ENCODE measurements at regions not wholly inside any gene's neighbourhood (a gene's known extent, or its start where the extent isn't known, plus 50 kb on each side); places are given as distances from the start of the nearest gene placed in this dataset.

GRCh38 chr11:134905928-134906327 is 493.9 kb upstream of the B3GAT1 start:
- CTCF ChIA-PET = no interaction called here
- no peak for TF ChIP-seq FOXK2 (IDR thresholded peaks at IDR 0.05)
- POLR2A ChIA-PET = no interaction called here
- no peak for DNase-seq (ENCODE audit: extremely low spot score)

- ChIA-PET POLR2A (no interaction called here), CTCF (no interaction called here)
- no peak for TF ChIP-seq BHLHE40 (IDR thresholded peaks at IDR 0.05; ENCODE audit: borderline replicate concordance)
- TF ChIP-seq CTBP1 (IDR thresholded peaks at IDR 0.05; ENCODE audit: borderline replicate concordance) = no peak
- no peak for DNase-seq (ENCODE audit: extremely low spot score)
These were observed 493.5 kb upstream of the B3GAT1 start for GRCh38 chr11:134905517-134905916.

DNA sequence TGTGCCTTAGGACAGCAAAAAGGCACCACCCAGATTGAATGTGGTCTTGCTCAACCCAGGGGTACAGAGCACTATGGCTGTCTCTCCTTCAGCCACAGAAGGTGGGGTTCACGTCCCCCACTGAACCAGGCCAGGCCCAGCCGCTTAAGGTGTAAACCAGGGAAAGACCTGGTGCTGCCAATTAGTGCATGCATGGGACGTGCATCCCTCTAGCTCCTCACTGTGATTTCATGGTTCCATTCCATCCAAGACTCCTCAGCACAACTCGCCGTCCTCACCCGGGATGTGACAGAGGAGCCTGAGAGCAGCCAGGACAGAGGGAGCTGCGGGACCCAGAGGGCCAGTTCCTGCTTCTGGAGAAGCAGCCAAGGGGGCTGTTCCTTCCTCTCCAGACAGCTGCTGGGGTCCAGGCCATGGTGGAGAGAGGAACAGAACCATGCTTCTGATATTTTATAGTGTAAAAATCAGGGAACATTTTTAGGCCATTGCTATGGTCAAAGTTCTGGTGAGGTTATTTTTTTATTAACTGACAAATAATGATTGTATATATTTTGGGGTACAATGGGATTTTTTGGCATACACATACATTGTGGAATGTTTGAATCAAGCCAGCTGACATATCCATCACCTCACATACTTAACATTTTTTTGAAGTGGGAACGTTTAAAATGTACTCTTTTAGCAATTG is 492.2 kb upstream of the B3GAT1 start:
- ChIA-PET CTCF (no interaction called here), POLR2A (no interaction called here)
- no peak for TF ChIP-seq ZNF384 (IDR thresholded peaks at IDR 0.05)
- TF ChIP-seq FOXK2 (IDR thresholded peaks at IDR 0.05) = no peak
- TF ChIP-seq BHLHE40 (IDR thresholded peaks at IDR 0.05; ENCODE audit: borderline replicate concordance) = no peak
- TF ChIP-seq NFRKB (IDR thresholded peaks at IDR 0.05) = no peak
- TF ChIP-seq HDGF (IDR thresholded peaks at IDR 0.05; ENCODE audit: borderline replicate concordance) = no peak
- no peak for TF ChIP-seq FOXM1 (IDR thresholded peaks at IDR 0.05; ENCODE audit: borderline replicate concordance)
- no peak for TF ChIP-seq PKNOX1 (IDR thresholded peaks at IDR 0.05)
- TF ChIP-seq L3MBTL2 (conservative IDR thresholded peaks at IDR 0.05) = no peak
- TF ChIP-seq LEF1 (IDR thresholded peaks at IDR 0.05; ENCODE audit: borderline replicate concordance) = no peak
- no peak for TF ChIP-seq ELF4 (IDR thresholded peaks at IDR 0.05)
- DNase-seq (ENCODE audit: extremely low spot score) = no peak

DNA sequence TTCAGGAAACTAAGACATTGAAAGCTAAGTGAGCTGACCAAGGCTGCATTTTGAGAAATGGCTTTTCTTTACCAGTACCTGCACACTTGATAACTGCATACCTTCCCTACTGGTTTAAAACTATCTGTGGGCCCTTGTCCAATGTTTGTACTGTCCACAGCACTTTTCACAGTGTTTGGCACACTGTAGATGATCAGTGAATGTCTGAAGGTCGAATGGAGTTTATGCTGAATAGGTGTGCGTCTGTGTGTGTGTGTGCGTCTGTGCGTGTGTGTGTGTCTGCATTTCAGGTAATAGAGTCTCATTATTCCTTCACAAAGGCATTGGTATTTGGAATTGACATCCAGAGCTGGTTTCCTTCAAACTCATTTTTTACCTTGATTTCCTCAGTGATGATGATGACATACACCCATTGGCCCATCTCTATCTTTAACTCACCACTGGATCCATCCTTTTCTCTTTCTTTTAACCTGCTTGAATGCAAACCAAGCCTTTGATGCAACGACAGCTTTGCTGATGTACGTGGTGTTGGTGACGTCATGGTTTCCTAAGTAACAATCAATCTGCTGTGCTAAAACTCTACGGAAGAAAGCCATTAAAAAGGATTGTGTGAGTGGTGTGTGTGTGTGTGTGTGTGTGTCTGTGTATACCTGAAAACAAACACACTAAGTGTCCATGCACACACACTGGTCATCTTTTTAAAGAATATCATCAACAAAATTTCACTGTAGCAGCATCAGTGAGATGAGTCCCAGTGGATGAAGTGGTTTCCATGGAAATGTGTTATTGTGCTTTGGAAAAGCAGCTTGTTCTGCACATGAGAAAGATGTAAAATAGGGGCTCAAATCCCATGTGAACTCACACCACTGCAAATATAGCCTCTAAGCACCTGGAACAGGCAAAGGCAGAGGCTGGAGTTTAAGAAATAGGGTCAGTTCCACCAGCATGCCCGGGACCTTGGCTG is 490.2 kb upstream of the B3GAT1 start:
- CTCF ChIA-PET = no interaction called here
- TF ChIP-seq SUZ12 (IDR thresholded peaks at IDR 0.05) (no peak), ZNF384 (IDR thresholded peaks at IDR 0.05) (no peak), L3MBTL2 (conservative IDR thresholded peaks at IDR 0.05) (no peak), BHLHE40 (IDR thresholded peaks at IDR 0.05; ENCODE audit: borderline replicate concordance) (no peak), ELF4 (IDR thresholded peaks at IDR 0.05) (no peak), FOXM1 (IDR thresholded peaks at IDR 0.05; ENCODE audit: borderline replicate concordance) (no peak), SP1 (IDR thresholded peaks at IDR 0.05) (no peak), LEF1 (IDR thresholded peaks at IDR 0.05; ENCODE audit: borderline replicate concordance) (no peak), CTBP1 (IDR thresholded peaks at IDR 0.05; ENCODE audit: borderline replicate concordance) (no peak), FOXK2 (IDR thresholded peaks at IDR 0.05) (no peak), ARNT (IDR thresholded peaks at IDR 0.05) (no peak), NFRKB (IDR thresholded peaks at IDR 0.05) (no peak), HDGF (IDR thresholded peaks at IDR 0.05; ENCODE audit: borderline replicate concordance) (no peak), TARDBP (IDR thresholded peaks at IDR 0.05) (no peak), FOXA1 (IDR thresholded peaks at IDR 0.05) (no peak)
- DNase-seq (ENCODE audit: extremely low spot score) = no peak
- POLR2A ChIA-PET = interaction anchor here (0.6 kb wide), 1 partner anchor 32 kb away, joined by 4 read pairs; no protein-coding TSS in a partner anchor

DNA sequence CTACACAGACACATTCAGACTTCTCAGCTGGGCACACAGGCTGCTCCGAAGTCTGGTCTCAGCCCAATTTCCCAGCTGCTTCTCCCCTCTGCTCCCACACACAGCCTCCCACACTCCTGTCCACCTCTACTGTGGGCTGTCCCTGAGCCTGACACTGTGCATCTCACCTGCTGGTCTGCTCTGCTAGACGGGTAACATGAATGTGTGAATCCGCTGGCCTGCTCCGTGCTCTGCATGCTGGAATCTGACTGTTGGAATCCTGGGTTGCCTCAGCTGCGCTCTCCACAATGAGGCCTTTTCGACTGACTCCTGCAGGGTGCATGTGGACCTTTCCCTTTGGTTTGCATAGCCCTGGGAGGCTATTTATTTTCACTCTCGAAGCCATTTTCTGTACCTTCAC is 489.5 kb upstream of the B3GAT1 start:
- DNase-seq (ENCODE audit: extremely low spot score) = no peak
- ChIA-PET POLR2A (interaction anchor here (0.6 kb wide), 1 partner anchor 33 kb away, joined by 4 read pairs; no protein-coding TSS in a partner anchor), CTCF (no interaction called here)
- TF ChIP-seq TARDBP (IDR thresholded peaks at IDR 0.05) (no peak), FOXA1 (IDR thresholded peaks at IDR 0.05) (no peak), FOXK2 (IDR thresholded peaks at IDR 0.05) (no peak), HDGF (IDR thresholded peaks at IDR 0.05; ENCODE audit: borderline replicate concordance) (no peak)

- TF ChIP-seq FOXM1 (IDR thresholded peaks at IDR 0.05; ENCODE audit: borderline replicate concordance) = no peak
- no peak for TF ChIP-seq ELF4 (IDR thresholded peaks at IDR 0.05)
- no peak for TF ChIP-seq FOXK2 (IDR thresholded peaks at IDR 0.05)
- no peak for TF ChIP-seq ARNT (IDR thresholded peaks at IDR 0.05)
- no peak for TF ChIP-seq BHLHE40 (IDR thresholded peaks at IDR 0.05; ENCODE audit: borderline replicate concordance)
- ChIA-PET POLR2A (no interaction called here), CTCF (no interaction called here)
- no peak for DNase-seq (ENCODE audit: extremely low spot score)
These were observed 482.0 kb upstream of the B3GAT1 start for GRCh38 chr11:134893810-134894685.

GRCh38 chr11:134890446-134890845 is 478.4 kb upstream of the B3GAT1 start:
- no peak for DNase-seq (ENCODE audit: extremely low spot score)
- no peak for TF ChIP-seq ELF4 (IDR thresholded peaks at IDR 0.05)
- no peak for TF ChIP-seq CTBP1 (IDR thresholded peaks at IDR 0.05; ENCODE audit: borderline replicate concordance)
- TF ChIP-seq L3MBTL2 (conservative IDR thresholded peaks at IDR 0.05) = no peak
- TF ChIP-seq BHLHE40 (IDR thresholded peaks at IDR 0.05; ENCODE audit: borderline replicate concordance) = no peak
- TF ChIP-seq ARNT (IDR thresholded peaks at IDR 0.05) = no peak
- no peak for TF ChIP-seq SP1 (IDR thresholded peaks at IDR 0.05)
- TF ChIP-seq FOXM1 (IDR thresholded peaks at IDR 0.05; ENCODE audit: borderline replicate concordance) = no peak
- no peak for TF ChIP-seq TARDBP (IDR thresholded peaks at IDR 0.05)
- TF ChIP-seq PKNOX1 (IDR thresholded peaks at IDR 0.05) = no peak
- no peak for TF ChIP-seq FOXK2 (IDR thresholded peaks at IDR 0.05)
- no peak for TF ChIP-seq FOXA1 (IDR thresholded peaks at IDR 0.05)
- TF ChIP-seq SUZ12 (IDR thresholded peaks at IDR 0.05) = no peak
- no peak for TF ChIP-seq HDGF (IDR thresholded peaks at IDR 0.05; ENCODE audit: borderline replicate concordance)
- no peak for TF ChIP-seq ZNF384 (IDR thresholded peaks at IDR 0.05)
- TF ChIP-seq NFRKB (IDR thresholded peaks at IDR 0.05) = no peak
- no peak for TF ChIP-seq LEF1 (IDR thresholded peaks at IDR 0.05; ENCODE audit: borderline replicate concordance)
- ChIA-PET CTCF (no interaction called here), POLR2A (no interaction called here)
